Esophagus muscularis mucosa (tissue), 3 donors: ENCODE measurements at regions not wholly inside any gene's neighbourhood (a gene's known extent, or its start where the extent isn't known, plus 50 kb on each side); places are given as distances from the start of the nearest gene placed in this dataset.

ENCODE experiments used
- CTCF ChIP-seq, 3 experiments: fragments of 200-600 bp in 2 of 3; fragments of 450-650 bp in 1 of 3; sonication (generic) in 2 of 3; IDR thresholded peaks; one replicate each; pipeline ENCODE4 v1.5.1; 2017 to 2019; ENCODE audit warnings: antibody characterized with exemption in 3 of 3, mild to moderate bottlenecking in 2 of 3, moderate library complexity in 1 of 3
- POLR2A ChIP-seq: fragments of 450-650 bp; IDR thresholded peaks from one replicate; pipeline ENCODE4 v1.6.1; 2017; ENCODE audit warnings: antibody characterized with exemption, moderate library complexity, mild to moderate bottlenecking, low read depth

- TF ChIP-seq CTCF (IDR thresholded peaks at IDR 0.05), result no peak
- TF ChIP-seq POLR2A, result no peak
Observed at GRCh38 chr9:2461892-2462291, 159.7 kb upstream of the VLDLR start.
